ENCODE measurements at regions not wholly inside any gene's neighbourhood (a gene's known extent, or its start where the extent isn't known, plus 50 kb on each side); places are given as distances from the start of the nearest gene placed in this dataset.
"Not testable (repeated sequence)": the region's sequence is repeated elsewhere in the genome, so short reads cannot be mapped to it uniquely, and the experiment has no call there.

DNA sequence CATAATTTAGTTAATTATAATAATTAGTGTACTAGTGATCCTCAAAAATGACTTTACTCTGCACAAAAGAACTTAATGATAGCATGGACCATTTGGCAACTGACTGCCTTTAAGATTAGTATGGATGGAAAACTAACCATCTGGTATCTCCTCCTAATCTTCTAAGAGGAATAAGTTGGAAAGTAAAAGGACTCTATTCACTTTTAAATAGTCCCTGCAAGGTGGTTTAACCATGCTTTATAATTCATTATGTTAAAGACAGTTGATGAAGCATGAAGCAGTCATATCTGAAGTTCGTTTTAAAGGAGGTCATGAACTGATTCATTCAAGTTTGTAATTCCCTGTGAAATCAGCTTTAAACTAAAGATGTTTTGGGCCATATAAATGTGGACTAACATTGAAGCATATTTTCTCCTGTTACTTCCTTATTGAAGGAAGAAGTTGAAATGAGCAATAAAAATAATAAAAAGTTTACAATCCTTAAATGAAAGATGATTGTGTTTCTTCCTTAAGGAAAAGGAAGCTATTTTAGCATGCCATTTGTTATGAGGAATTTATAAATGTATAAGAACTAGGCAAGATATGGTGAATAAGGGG, 446.0 kb downstream of the XIRP2 start:
- no peak for DNase-seq

GRCh38 chr2:167333245-167333644, 445.0 kb downstream of the XIRP2 start:
- no peak for DNase-seq

DNA sequence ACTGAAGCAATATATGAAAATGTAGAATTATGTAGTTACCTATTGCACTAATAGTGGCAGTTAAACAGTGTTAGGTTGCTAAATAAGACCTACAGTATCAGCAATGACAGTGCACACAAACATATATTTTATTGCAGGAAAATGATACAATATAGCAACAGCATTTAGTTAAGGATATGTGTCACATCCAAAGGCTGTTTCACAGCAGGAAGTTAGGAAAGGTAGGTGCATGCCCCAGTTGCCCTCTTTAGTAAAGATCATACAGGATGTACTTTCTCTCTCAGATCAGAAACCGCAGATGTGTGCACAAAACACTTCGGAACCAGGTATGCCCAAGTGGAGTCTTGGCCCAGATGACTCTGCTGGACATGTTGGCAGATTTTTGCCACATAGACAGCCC, 444.1 kb downstream of the XIRP2 start:
- no peak for DNase-seq

- DNase-seq, result no peak
Measured at GRCh38 chr2:167331636-167332232, 443.5 kb downstream of the XIRP2 start.

- DNase-seq, result not testable (repeated sequence)
Measured at GRCh38 chr2:167328808-167329207, 440.5 kb downstream of the XIRP2 start.

GRCh38 chr2:167322795-167323194, 434.5 kb downstream of the XIRP2 start:
- no peak for DNase-seq

DNA sequence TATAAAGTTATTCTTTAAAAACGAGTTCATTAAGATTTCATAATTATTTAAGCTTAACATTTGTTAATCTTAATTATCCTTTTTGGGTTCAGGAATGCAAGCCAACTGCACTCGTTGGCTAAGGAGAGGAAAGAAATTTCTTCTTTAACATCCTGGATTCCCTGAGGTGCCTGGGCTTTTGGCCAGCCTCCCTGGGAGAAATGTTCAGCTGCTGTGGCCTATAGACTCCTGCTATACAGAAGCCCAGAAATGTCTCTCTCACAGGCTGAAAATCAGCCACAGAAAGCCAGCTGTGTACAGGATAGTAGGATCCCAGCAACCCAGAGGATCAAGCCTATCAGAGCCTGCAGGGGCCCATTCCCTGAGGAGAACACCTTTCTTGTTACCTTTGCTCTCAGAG, 430.3 kb downstream of the XIRP2 start:
- DNase-seq, result no peak

DNA sequence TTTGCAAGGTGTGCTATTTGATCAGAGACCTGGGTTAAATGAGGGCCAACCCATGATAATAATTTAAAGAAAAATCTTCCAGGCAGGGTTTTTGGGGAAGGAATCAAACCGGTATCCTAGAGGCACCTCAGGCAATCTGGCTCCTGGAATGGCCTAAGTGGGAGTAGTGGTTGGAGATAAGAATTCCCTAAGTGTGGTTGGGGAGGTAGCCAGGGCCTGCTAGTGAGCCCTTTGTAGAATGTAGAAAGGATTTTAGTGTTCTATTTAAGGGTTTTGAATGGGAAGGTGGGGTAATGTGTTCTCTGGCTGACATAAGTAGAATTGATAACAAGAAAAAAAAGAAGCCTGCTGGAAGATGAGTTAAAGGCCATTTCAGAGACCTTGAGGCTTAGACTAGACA, 422.2 kb downstream of the XIRP2 start:
- DNase-seq, result no peak

Data from right hindlimb (tissue), 1 donor.